ENCODE measurements at regions not wholly inside any gene's neighbourhood (a gene's known extent, or its start where the extent isn't known, plus 50 kb on each side); places are given as distances from the start of the nearest gene placed in this dataset.

DNA sequence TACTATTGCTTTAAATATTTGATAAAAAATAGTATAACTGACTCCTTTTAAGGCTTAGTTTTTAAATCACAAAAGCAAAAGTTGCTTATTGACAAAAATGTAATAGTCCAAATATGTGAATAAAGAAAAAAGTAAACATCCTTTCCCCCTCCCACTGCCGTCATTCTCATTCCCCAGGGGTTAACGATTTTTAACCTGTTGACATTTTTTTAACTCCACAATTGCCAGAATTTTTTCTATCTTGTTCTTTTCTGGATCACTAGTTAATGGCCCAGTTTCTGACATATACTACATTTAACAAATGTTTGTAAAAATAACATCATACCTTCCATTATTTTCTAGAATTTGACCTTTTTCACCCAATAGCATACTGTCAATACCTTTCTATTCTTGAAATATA is 60.6 kb upstream of the TCF12 start:
- no peak overlapping the region for H2BK20ac ChIP-seq (ENCODE audit: low read depth, low read length, poor library complexity, severe bottlenecking)
- H3K79me2 ChIP-seq (ENCODE audit: insufficient read depth, low read length): no peaks in the 10 kb centered on the region
- H4K8ac ChIP-seq (replicated peaks; ENCODE audit: insufficient read length, low read depth, low read length): no peak overlapping the region
- H3T11ph ChIP-seq (ENCODE audit: low read length): no peak overlapping the region
- H2BK12ac ChIP-seq (ENCODE audit: insufficient read length, low read depth, low read length): no peak overlapping the region
- Mint-ChIP-seq H3K9me3 (no peaks in the 10 kb centered on the region), H3K27me3 (ENCODE audit: low read depth) (no peaks in the 10 kb centered on the region), H3K4me1 (no peaks in the 10 kb centered on the region), H3K4me3 (no peak overlapping the region), H3K36me3 (ENCODE audit: insufficient read depth in 1 of 3, low read depth in 3 of 3) (no peaks in the 10 kb centered on the region), H3K27ac (no peak overlapping the region)
- no peak overlapping the region for H3K27ac ChIP-seq (ENCODE audit: insufficient read length, low read depth, low read length)
- no peak overlapping the region for H2AFZ ChIP-seq (ENCODE audit: low read length)
- H3K14ac ChIP-seq (ENCODE audit: insufficient read depth, low read length): no peak overlapping the region
- H4K91ac ChIP-seq (ENCODE audit: insufficient read length, low read depth, low read length): no peak overlapping the region
- no peak overlapping the region for H3K56ac ChIP-seq (ENCODE audit: insufficient read length, low read depth, low read length)
- no peak overlapping the region for H2BK120ac ChIP-seq (ENCODE audit: low read depth, low read length, poor library complexity, severe bottlenecking)
- H2AK5ac ChIP-seq (ENCODE audit: insufficient read length, low read length): no peak overlapping the region
- H3K4me2 ChIP-seq (ENCODE audit: insufficient read depth, insufficient read length, low read length): no peak overlapping the region
- H3K4me1 ChIP-seq (ENCODE audit: insufficient read depth, low read length): no peaks in the 10 kb centered on the region
- no peaks in the 10 kb centered on the region for H3K9me3 ChIP-seq (ENCODE audit: control insufficient read depth, low read depth, low read length)
- no peak for DNase-seq
- H3K23ac ChIP-seq (ENCODE audit: insufficient read length, low read depth, low read length): no peak overlapping the region
- no peaks in the 10 kb centered on the region for H3K27me3 ChIP-seq (ENCODE audit: insufficient read depth, low read length)
- no peak overlapping the region for H4K5ac ChIP-seq (ENCODE audit: insufficient read length, low read depth, low read length)
- no peak overlapping the region for H2BK15ac ChIP-seq (ENCODE audit: low read depth, low read length)
- H3K9ac ChIP-seq (ENCODE audit: extremely low read depth, insufficient read length, low read length): no peak overlapping the region
- no peak overlapping the region for H2BK5ac ChIP-seq (ENCODE audit: insufficient read length, low read length)
- no peak overlapping the region for H3K4ac ChIP-seq (ENCODE audit: low read depth, low read length)
- no peak for TF ChIP-seq CTCF (conservative IDR thresholded peaks at IDR 0.05)
- no peak overlapping the region for H3K18ac ChIP-seq (ENCODE audit: insufficient read length, low read depth, low read length)
- no peaks in the 10 kb centered on the region for H3K23me2 ChIP-seq (ENCODE audit: insufficient read length, low read depth, low read length, poor library complexity, severe bottlenecking)
- WGBS (ENCODE audit: extremely low coverage, insufficient read length, low lambda C conversion rate): no CpG with 5 or more reads among the region's 2 CpGs
- no peaks in the 10 kb centered on the region for H3K79me1 ChIP-seq (ENCODE audit: insufficient read depth, low read depth, low read length, poor library complexity, severe bottlenecking)
- no peaks in the 10 kb centered on the region for H4K20me1 ChIP-seq (ENCODE audit: control insufficient read depth, insufficient read depth, insufficient read length)
